ENCODE measurements at regions not wholly inside any gene's neighbourhood (a gene's known extent, or its start where the extent isn't known, plus 50 kb on each side); places are given as distances from the start of the nearest gene placed in this dataset.
"Not testable (repeated sequence)": the region's sequence is repeated elsewhere in the genome, so short reads cannot be mapped to it uniquely, and the experiment has no call there.

DNA sequence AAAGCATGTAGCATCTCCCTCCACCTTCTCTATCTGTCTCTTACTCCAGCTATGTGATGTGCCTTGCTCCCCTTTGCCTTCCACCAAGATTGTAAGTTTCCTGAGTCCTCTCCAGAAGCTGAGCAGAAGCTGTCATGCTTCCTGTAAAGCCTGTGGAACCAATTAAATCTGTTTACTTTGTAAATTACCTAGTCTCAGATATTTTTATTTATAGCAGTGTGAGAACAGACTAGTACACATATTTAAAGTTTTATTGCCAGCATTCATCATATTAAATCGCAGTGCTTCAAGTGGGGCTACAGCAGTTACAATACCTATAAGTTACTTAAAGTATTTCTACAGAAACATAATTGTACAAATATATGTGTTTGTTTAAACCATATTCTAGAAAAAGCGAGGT, 973.1 kb downstream of the SLC16A7 start:
- POLR2A ChIA-PET = no interaction called here
- Mint-ChIP-seq H3K36me3 (ENCODE audit: low read depth) (no peaks in the 10 kb centered on the region), H3K27me3 (no peaks in the 10 kb centered on the region), H3K4me3 (no peak overlapping the region), H3K4me1 (ENCODE audit: low read depth) (no peaks in the 10 kb centered on the region), H3K27ac (no peak overlapping the region), H3K9me3 (peaks cover 7% of the 10 kb centered on the region)
- Histone ChIP-seq H3K27ac (ENCODE audit: low read depth in 1 of 2, low read length in 2 of 2) (no peak overlapping the region), H3K27me3 (ENCODE audit: control insufficient read depth in 1 of 2, insufficient read depth in 2 of 2, low read length in 2 of 2) (no peaks in the 10 kb centered on the region), H3K4me3 (ENCODE audit: low read length) (no peak overlapping the region), H3K9me3 (ENCODE audit: control insufficient read depth in 1 of 2, insufficient read depth in 1 of 2, low read length in 2 of 2) (peaks cover 0 to 7% of the 10 kb centered on the region in 2 experiments), H3K36me3 (ENCODE audit: insufficient read depth, low read length) (no peaks in the 10 kb centered on the region), H3K4me1 (ENCODE audit: insufficient read depth, low read length) (no peaks in the 10 kb centered on the region)
- TF ChIP-seq, protein P1, sequence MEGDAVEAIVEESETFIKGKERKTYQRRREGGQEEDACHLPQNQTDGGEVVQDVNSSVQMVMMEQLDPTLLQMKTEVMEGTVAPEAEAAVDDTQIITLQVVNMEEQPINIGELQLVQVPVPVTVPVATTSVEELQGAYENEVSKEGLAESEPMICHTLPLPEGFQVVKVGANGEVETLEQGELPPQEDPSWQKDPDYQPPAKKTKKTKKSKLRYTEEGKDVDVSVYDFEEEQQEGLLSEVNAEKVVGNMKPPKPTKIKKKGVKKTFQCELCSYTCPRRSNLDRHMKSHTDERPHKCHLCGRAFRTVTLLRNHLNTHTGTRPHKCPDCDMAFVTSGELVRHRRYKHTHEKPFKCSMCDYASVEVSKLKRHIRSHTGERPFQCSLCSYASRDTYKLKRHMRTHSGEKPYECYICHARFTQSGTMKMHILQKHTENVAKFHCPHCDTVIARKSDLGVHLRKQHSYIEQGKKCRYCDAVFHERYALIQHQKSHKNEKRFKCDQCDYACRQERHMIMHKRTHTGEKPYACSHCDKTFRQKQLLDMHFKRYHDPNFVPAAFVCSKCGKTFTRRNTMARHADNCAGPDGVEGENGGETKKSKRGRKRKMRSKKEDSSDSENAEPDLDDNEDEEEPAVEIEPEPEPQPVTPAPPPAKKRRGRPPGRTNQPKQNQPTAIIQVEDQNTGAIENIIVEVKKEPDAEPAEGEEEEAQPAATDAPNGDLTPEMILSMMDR (IDR thresholded peaks at IDR 0.05) = no peak
- CTCF ChIA-PET = no interaction called here
- ATAC-seq (ENCODE audit: poor library complexity) = no peak
- no peak for DNase-seq
- intact Hi-C loops (cut with DNase I, micrococcal nuclease) = no loop called here

DNA sequence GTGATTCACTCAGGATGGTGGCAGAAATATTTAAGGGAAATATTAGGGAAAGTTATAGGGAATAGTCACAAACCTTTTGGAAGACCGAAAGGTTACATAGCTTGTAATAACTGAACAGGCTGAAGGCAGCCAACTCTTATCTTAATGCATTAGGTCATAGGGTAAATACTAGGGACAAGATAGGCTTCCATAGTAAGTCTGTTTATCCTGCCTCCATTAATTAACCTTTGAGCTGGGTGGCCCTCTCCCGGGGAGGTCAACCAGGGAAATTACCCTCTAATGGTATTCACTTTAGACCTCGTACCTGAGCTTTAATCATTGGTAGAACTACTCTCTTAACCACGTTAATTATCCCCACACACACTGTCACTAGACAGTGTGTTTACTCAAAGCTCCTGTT, 981.8 kb downstream of the SLC16A7 start:
- ChIA-PET POLR2A (no interaction called here), CTCF (no interaction called here)
- Mint-ChIP-seq H3K9me3 (peaks cover 4% of the 10 kb centered on the region), H3K27me3 (no peaks in the 10 kb centered on the region), H3K4me1 (ENCODE audit: low read depth) (no peaks in the 10 kb centered on the region), H3K4me3 (no peak overlapping the region), H3K36me3 (ENCODE audit: low read depth) (no peaks in the 10 kb centered on the region), H3K27ac (no peak overlapping the region)
- H3K9me3 ChIP-seq (ENCODE audit: control insufficient read depth in 1 of 2, insufficient read depth in 1 of 2, low read length in 2 of 2) = no peaks in the 10 kb centered on the region
- intact Hi-C loops (cut with DNase I, micrococcal nuclease) = no loop called here
- no peaks in the 10 kb centered on the region for H3K4me1 ChIP-seq (ENCODE audit: insufficient read depth, low read length)
- no peak overlapping the region for H3K4me3 ChIP-seq (ENCODE audit: low read length)
- no peak for ATAC-seq (ENCODE audit: poor library complexity)
- no peaks in the 10 kb centered on the region for H3K36me3 ChIP-seq (ENCODE audit: insufficient read depth, low read length)
- H3K27ac ChIP-seq (ENCODE audit: low read depth in 1 of 2, low read length in 2 of 2) = no peak overlapping the region
- no peak for DNase-seq
- TF ChIP-seq, protein P1 (IDR thresholded peaks at IDR 0.05) = no peak
- H3K27me3 ChIP-seq (ENCODE audit: control insufficient read depth in 1 of 2, insufficient read depth in 2 of 2, low read length in 2 of 2) = no peaks in the 10 kb centered on the region

DNA sequence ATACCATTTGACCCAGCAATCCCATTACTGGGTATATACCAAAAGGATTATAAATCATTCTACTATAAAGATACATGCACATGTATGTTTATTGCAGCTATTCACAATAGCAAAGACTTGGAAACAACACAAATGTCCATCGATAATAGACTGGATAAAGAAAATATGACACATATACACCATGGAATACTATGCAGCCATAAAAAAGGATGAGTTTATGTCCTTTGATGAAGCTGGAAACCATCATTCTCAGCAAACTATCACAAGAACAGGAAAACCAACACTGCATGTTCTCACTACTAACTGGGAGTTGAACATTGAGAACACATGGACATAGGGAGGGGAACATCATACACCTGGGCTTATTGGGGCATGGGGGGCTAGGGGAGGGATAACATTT, 991.8 kb downstream of the SLC16A7 start:
- CTCF ChIA-PET; DNase-seq; H3K4me3 Mint-ChIP-seq; H3K4me3 ChIP-seq (ENCODE audit: low read length); H3K27me3 ChIP-seq (ENCODE audit: control insufficient read depth in 1 of 2, insufficient read depth in 2 of 2, low read length in 2 of 2); H3K27ac ChIP-seq (ENCODE audit: low read depth in 1 of 2, low read length in 2 of 2); H3K27me3 Mint-ChIP-seq; H3K4me1 Mint-ChIP-seq (ENCODE audit: low read depth); POLR2A ChIA-PET; H3K4me1 ChIP-seq (ENCODE audit: insufficient read depth, low read length); intact Hi-C loops (cut with DNase I, micrococcal nuclease); H3K27ac Mint-ChIP-seq; H3K9me3 ChIP-seq (ENCODE audit: control insufficient read depth in 1 of 2, insufficient read depth in 1 of 2, low read length in 2 of 2); H3K36me3 ChIP-seq (ENCODE audit: insufficient read depth, low read length); ATAC-seq (ENCODE audit: poor library complexity); H3K36me3 Mint-ChIP-seq (ENCODE audit: low read depth): not testable (repeated sequence)
- peaks cover 12% of the 10 kb centered on the region for H3K9me3 Mint-ChIP-seq

DNA sequence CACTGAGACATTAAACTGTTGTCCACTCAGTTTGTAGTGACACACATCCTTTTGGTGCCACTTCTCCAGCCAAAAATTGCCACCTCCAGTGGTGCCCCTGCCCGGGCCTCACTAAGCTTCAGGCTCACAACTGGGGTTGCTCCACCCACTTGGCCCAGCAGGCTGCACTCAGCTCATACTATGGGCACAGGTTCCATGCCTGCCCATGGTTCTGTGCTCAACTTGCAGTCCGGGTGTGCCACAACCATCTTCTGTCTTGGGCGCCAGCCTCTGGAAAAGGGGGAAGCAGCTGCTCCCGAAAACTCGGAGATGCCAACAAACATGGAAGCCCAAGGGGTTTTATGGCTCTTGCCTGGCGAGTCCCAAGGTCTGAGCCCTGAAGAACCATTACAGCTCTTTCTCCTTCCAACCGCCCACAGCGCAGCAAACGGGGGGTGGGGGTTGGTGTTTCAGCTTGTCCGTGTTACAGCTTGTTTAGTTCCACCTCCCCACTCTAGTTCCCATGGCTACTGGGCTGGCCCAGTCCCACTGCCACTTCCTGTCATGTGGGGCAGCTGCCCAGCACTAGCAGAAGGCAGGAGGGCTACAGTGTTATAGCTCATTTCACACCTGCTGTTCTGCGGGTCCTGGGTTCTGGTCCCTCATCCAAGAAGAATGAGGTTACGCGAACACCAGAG, 998.3 kb downstream of the SLC16A7 start:
- Histone ChIP-seq H3K4me3 (ENCODE audit: low read length) (no peak overlapping the region), H3K27me3 (ENCODE audit: control insufficient read depth in 1 of 2, insufficient read depth in 2 of 2, low read length in 2 of 2) (no peaks in the 10 kb centered on the region), H3K36me3 (ENCODE audit: insufficient read depth, low read length) (no peaks in the 10 kb centered on the region), H3K4me1 (ENCODE audit: insufficient read depth, low read length) (no peaks in the 10 kb centered on the region), H3K27ac (ENCODE audit: low read depth in 1 of 2, low read length in 2 of 2) (no peak overlapping the region), H3K9me3 (ENCODE audit: control insufficient read depth in 1 of 2, insufficient read depth in 1 of 2, low read length in 2 of 2) (peaks cover 8 to 10% of the 10 kb centered on the region in 2 experiments)
- POLR2A ChIA-PET = interaction anchor here (0.6 kb wide), 1 partner anchor 19 kb away, joined by 7 read pairs; no protein-coding TSS in a partner anchor
- Mint-ChIP-seq H3K27ac (no peak overlapping the region), H3K36me3 (ENCODE audit: low read depth) (no peaks in the 10 kb centered on the region), H3K4me3 (no peak overlapping the region), H3K9me3 (peaks cover 22% of the 10 kb centered on the region), H3K4me1 (ENCODE audit: low read depth) (no peaks in the 10 kb centered on the region), H3K27me3 (no peaks in the 10 kb centered on the region)
- no peak for ATAC-seq (ENCODE audit: poor library complexity)
- CTCF ChIA-PET = no interaction called here
- TF ChIP-seq, protein P1 (IDR thresholded peaks at IDR 0.05) = no peak
- intact Hi-C loops (cut with DNase I, micrococcal nuclease) = no loop called here
- DNase-seq = no peak
